Liver (tissue), 8 donors: ENCODE measurements at regions not wholly inside any gene's neighbourhood (a gene's known extent, or its start where the extent isn't known, plus 50 kb on each side); places are given as distances from the start of the nearest gene placed in this dataset.

Source experiments
- DNase-seq: peaks from one replicate; pipeline ENCODE4 v3.0.0-alpha.2; 2017; ENCODE audit warnings: low spot score
- H3K27ac ChIP-seq, 2 donors: one replicate each; pipeline ENCODE4 v1.7.0; 2013; ENCODE audit warnings: inconsistent platforms in 2 of 2, low read length in 2 of 2, control low read depth in 1 of 2, low read depth in 1 of 2, mild to moderate bottlenecking in 1 of 2
- H3K27me3 ChIP-seq, 4 donors: one replicate each; pipeline versions ENCODE4 v1.6.1 to v1.7.0; 2013; ENCODE audit warnings: low read length in 3 of 4, inconsistent platforms in 1 of 4, mild to moderate bottlenecking in 1 of 4, moderate library complexity in 1 of 4; ENCODE audit not compliant: control insufficient read depth in 4 of 4, insufficient read depth in 4 of 4
- H3K36me3 ChIP-seq, 4 donors: one replicate each; pipeline versions ENCODE4 v1.6.1 to v1.7.0; 2013; ENCODE audit warnings: low read length in 3 of 4, mild to moderate bottlenecking in 3 of 4, low read depth in 1 of 4, moderate library complexity in 1 of 4; ENCODE audit not compliant: control insufficient read depth in 4 of 4, insufficient read depth in 3 of 4
- H3K4me1 ChIP-seq, 4 donors: one replicate each; pipeline versions ENCODE4 v1.6.1 to v1.7.0; 2013; ENCODE audit warnings: low read length in 3 of 4, mild to moderate bottlenecking in 3 of 4, moderate library complexity in 1 of 4; ENCODE audit not compliant: control insufficient read depth in 4 of 4, insufficient read depth in 4 of 4
- H3K4me3 ChIP-seq, 3 donors: one replicate each; pipeline versions ENCODE4 v1.6.1 to v1.7.0; 2013; ENCODE audit warnings: low read length in 3 of 3, control low read depth in 1 of 3, low read depth in 1 of 3, mild to moderate bottlenecking in 1 of 3
- H3K9ac ChIP-seq, 2 donors: one replicate each; pipeline ENCODE4 v1.7.0; 2013; ENCODE audit warnings: low read length in 2 of 2, mild to moderate bottlenecking in 2 of 2, moderate library complexity in 2 of 2, control low read depth in 1 of 2, low read depth in 1 of 2
- H3K9me3 ChIP-seq, 4 donors: one replicate each; pipeline versions ENCODE4 v1.6.1 to v1.7.0; 2013; ENCODE audit warnings: low read length in 3 of 4; ENCODE audit not compliant: control insufficient read depth in 4 of 4
- ATF3 ChIP-seq: IDR thresholded peaks from 2 replicates; pipeline ENCODE4 v1.6.1; 2016; ENCODE audit warnings: antibody characterized with exemption
- CTCF ChIP-seq: fragments of 150-350 bp; IDR thresholded peaks from 2 replicates; pipeline ENCODE4 v1.5.1; 2017; ENCODE audit warnings: improper control_type of control experiment, low read depth, low read length; ENCODE audit not compliant: missing input control
- EGR1 ChIP-seq, 2 donors: IDR thresholded peaks; 2 replicates each; pipeline ENCODE4 v1.6.1; 2016 to 2018; ENCODE audit warnings: antibody characterized with exemption in 2 of 2, low read depth in 2 of 2
- FOXA1 ChIP-seq: IDR thresholded peaks from 2 replicates; pipeline ENCODE4 v1.6.1; 2016; ENCODE audit warnings: antibody characterized with exemption
- FOXA2 ChIP-seq: IDR thresholded peaks from 2 replicates; pipeline ENCODE4 v1.6.1; 2016; ENCODE audit warnings: antibody characterized with exemption
- GABPA ChIP-seq, 2 donors: IDR thresholded peaks in 1 of 2; conservative IDR thresholded peaks in 1 of 2; 2 replicates each; pipeline ENCODE4 v1.6.1; 2016; ENCODE audit warnings: antibody characterized with exemption in 2 of 2, mild to moderate bottlenecking in 1 of 2, moderate library complexity in 1 of 2
- HNF4A ChIP-seq, 2 donors: conservative IDR thresholded peaks; 2 replicates each; pipeline ENCODE4 v1.6.1; 2016; ENCODE audit warnings: antibody characterized with exemption in 2 of 2, mild to moderate bottlenecking in 2 of 2
- HNF4G ChIP-seq: IDR thresholded peaks from 2 replicates; pipeline ENCODE4 v1.6.1; 2016; ENCODE audit warnings: antibody characterized with exemption
- JUND ChIP-seq, 2 donors: IDR thresholded peaks; 2 replicates each; pipeline ENCODE4 v1.6.1; 2016; ENCODE audit warnings: antibody characterized with exemption in 2 of 2
- MAX ChIP-seq: IDR thresholded peaks from 2 replicates; pipeline ENCODE4 v1.6.1; 2016; ENCODE audit warnings: antibody characterized with exemption
- NR2F2 ChIP-seq: IDR thresholded peaks from 2 replicates; pipeline ENCODE4 v1.6.1; 2016; ENCODE audit warnings: antibody characterized with exemption
- RAD21 ChIP-seq, 2 donors: IDR thresholded peaks; 2 replicates each; pipeline ENCODE4 v1.6.1; 2016; ENCODE audit warnings: antibody characterized with exemption in 2 of 2, mild to moderate bottlenecking in 2 of 2
- RXRA ChIP-seq, 2 donors: IDR thresholded peaks; 2 replicates each; pipeline ENCODE4 v1.6.1; 2017 to 2018; ENCODE audit warnings: antibody characterized with exemption in 2 of 2, mild to moderate bottlenecking in 1 of 2
- SP1 ChIP-seq: IDR thresholded peaks from 2 replicates; pipeline ENCODE4 v1.6.1; 2018; ENCODE audit warnings: antibody characterized with exemption, mild to moderate bottlenecking
- TAF1 ChIP-seq: conservative IDR thresholded peaks from 2 replicates; pipeline ENCODE4 v1.6.1; 2016; ENCODE audit warnings: antibody characterized with exemption, mild to moderate bottlenecking
- WGBS: extraction: QIAGEN DNeasy Blood & Tissue Kit; methylation state at CpG from one replicate; pipeline ENCODE4 v1.1.7; 2013; 5-methylcytosine and 5-hydroxymethylcytosine counted together
- TF ChIP-seq, protein P1 (sequence below): IDR thresholded peaks from 2 replicates; pipeline ENCODE4 v1.6.1; 2016; ENCODE audit warnings: antibody characterized with exemption
- donor health status: healthy.
- donor health status: healthy.
- donor health status: healthy.
- donor health status: healthy.
- donor health status: healthy.

GRCh38 chr6:2563635-2564034, 187.1 kb downstream of the MYLK4 start:
- 30% methylated on average over 6 of the region's 6 CpGs for WGBS
- no peak for DNase-seq

GRCh38 chr6:2562721-2563451, 187.8 kb downstream of the MYLK4 start:
- H3K4me3 ChIP-seq: no peak overlapping the region
- H3K4me1 ChIP-seq: peaks cover 0 to 8% (median 0%) of the 10 kb centered on the region in 4 donors
- 93% methylated on average over 4 of the region's 4 CpGs for WGBS
- no peaks in the 10 kb centered on the region for H3K36me3 ChIP-seq
- H3K27ac ChIP-seq: no peak overlapping the region
- H3K9ac ChIP-seq: no peak overlapping the region
- TF ChIP-seq ATF3: no peak
- no peak for TF ChIP-seq TAF1
- TF ChIP-seq, protein P1, sequence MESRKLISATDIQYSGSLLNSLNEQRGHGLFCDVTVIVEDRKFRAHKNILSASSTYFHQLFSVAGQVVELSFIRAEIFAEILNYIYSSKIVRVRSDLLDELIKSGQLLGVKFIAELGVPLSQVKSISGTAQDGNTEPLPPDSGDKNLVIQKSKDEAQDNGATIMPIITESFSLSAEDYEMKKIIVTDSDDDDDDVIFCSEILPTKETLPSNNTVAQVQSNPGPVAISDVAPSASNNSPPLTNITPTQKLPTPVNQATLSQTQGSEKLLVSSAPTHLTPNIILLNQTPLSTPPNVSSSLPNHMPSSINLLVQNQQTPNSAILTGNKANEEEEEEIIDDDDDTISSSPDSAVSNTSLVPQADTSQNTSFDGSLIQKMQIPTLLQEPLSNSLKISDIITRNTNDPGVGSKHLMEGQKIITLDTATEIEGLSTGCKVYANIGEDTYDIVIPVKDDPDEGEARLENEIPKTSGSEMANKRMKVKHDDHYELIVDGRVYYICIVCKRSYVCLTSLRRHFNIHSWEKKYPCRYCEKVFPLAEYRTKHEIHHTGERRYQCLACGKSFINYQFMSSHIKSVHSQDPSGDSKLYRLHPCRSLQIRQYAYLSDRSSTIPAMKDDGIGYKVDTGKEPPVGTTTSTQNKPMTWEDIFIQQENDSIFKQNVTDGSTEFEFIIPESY: no peak
- TF ChIP-seq HNF4G: no peak
- no peak for TF ChIP-seq RAD21 (IDR thresholded peaks at IDR 0.05)
- H3K9me3 ChIP-seq: no peaks in the 10 kb centered on the region
- no peak for DNase-seq
- H3K27me3 ChIP-seq: no peaks in the 10 kb centered on the region

More at GRCh38 chr6:2563635-2564034, 187.1 kb downstream of the MYLK4 start:
- Histone ChIP-seq H3K36me3 (no peaks in the 10 kb centered on the region), H3K27ac (no peak overlapping the region), H3K4me1 (peaks cover 0 to 8% (median 0%) of the 10 kb centered on the region in 4 donors), H3K4me3 (no peak overlapping the region), H3K27me3 (peaks cover 0 to 3% (median 0%) of the 10 kb centered on the region in 4 donors), H3K9me3 (no peaks in the 10 kb centered on the region), H3K9ac (no peak overlapping the region)
- TF ChIP-seq TAF1 (no peak), RAD21 (IDR thresholded peaks at IDR 0.05) (no peak), HNF4A (conservative IDR thresholded peaks at IDR 0.05) (no peak), CTCF (no peak), JUND (IDR thresholded peaks at IDR 0.05) (no peak), RXRA (IDR thresholded peaks at IDR 0.05) (no peak), FOXA1 (no peak), GABPA (IDR thresholded peaks at IDR 0.05 in 1 of 2, conservative IDR thresholded peaks at IDR 0.05 in 1 of 2) (no peak), MAX (no peak), SP1 (no peak), FOXA2 (no peak), NR2F2 (no peak), ATF3 (no peak), EGR1 (IDR thresholded peaks at IDR 0.05; ENCODE audit: low read depth in 2 of 2) (no peak), HNF4G (no peak)
- TF ChIP-seq, protein P1: no peak
